Jurkat, Clone E6-1 (cell line): ENCODE measurements at regions not wholly inside any gene's neighbourhood (a gene's known extent, or its start where the extent isn't known, plus 50 kb on each side); places are given as distances from the start of the nearest gene placed in this dataset.

Source experiments
- DNase-seq: peaks from one replicate; pipeline ENCODE4 v3.0.0-alpha.2; 2011; ENCODE audit warnings: low read depth, low spot score
- H3K4me3 ChIP-seq: 2 replicates; pipeline ENCODE4 v1.5.1; 2011; ENCODE audit warnings: mild to moderate bottlenecking, low read length, control low read depth, moderate library complexity

DNA sequence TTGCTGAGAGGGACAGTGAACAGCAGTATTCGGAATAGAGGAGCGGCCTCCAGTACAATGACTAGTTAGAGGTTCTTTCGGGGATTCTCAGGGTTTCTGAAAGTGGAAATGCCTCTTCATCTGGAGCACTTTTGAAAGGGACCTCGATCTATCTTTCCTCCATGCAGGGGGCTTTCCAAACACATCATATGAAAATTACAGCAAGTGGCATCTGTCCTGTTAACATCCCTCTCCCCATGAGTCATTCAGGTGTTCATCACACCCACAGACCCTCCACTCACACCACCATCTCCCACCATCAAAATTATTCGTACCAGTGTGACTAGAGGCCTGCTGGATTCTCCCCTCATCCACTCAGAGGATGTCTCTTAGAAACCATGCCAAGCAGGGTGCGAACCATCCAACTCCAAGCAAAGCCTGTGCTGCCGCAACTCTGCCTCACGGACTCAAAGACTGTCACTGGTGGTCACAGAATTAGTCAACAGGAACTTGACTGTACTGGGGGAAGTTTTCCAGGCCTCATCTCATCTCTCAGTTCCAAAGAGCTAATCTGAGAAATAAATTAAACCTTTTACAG, 211.1 kb downstream of the MRPL39 start:
- H3K4me3 ChIP-seq, result no peak overlapping the region
- no peak for DNase-seq

DNA sequence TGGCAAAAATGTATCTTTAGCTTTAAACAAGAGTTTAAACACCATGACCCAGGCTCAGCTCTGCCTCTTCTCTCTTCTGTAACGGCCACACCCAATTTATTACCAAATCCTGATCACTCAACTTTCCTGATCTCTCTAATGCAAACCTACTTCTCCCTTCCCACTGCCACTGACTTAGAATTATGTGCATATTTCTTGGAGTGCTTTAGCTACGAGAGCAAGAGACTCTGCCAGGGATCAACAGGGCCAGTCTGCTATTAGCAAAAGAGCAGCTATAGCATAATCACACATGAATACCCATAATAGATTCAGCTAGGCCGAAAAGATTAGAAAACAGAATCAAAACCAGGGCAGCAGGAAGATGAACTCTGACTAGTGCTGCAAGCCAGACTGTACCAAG, 215.5 kb downstream of the MRPL39 start:
- DNase-seq, result no peak

DNA sequence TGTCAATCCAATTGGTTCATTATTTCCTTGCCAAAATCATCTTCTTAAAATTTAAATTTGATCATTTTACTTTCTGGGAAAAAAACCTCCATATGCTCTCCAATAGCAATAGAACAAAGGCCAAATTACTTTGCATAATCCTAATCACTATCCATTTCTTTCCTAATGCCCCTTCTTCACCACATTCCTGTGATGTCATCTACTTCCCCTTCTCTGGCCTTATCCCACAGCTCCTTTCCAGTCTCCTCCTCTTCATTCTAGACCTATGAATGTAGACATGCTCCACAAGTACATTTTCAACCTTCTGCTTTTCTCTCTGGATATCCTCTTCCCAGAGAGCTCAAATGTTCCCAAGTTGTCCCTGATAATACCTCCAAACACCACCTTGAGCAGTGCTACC, 216.6 kb downstream of the MRPL39 start:
- DNase-seq, result no peak
- no peak overlapping the region for H3K4me3 ChIP-seq

More for the DNA sequence above, 215.5 kb downstream of the MRPL39 start:
- no peak overlapping the region for H3K4me3 ChIP-seq

DNA sequence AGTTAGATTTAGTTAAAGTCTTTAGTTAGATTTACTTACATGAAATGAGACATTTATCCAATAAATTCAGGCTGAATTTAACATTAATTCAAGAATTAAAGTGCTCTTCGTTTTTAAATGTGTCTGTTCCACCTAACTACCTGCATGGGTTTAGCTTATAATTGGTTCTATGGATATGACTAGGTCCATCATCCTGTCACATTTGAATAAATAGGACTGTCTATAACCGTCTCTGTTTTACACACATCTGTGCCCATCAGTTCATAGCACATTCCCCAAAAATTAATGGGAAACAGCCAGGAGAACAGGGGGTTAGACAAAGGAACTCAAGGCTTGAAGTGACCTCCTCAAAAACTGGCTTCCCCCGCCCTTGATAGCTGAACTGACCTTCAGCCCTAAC, 219.6 kb downstream of the MRPL39 start:
- no peak overlapping the region for H3K4me3 ChIP-seq
- DNase-seq, result no peak

DNA sequence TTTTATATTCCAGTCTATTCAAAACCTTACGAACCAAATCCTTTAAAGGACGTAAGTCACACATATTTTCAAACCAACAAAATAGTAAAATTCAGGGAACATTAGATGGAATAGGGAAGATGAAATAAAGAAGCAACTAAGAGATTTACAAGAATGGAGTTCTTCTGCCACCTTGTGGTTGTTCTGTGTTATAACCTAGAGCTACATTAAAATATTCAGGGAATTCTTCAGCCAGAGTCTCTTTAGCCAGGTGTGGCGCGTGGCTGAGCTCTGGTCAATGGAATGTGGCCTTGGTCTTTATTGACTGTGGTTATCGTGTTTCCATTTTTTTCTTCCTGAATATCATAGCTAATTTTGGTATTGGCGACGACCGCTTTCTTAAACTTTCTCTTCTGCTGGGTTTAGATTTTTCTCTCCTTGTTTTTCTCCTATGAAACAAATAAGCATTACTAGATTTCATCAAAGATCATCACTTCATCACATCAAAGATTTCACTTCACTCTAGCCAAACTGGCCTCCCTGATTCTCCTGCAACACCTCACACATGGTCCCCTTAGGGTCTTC, 221.3 kb downstream of the MRPL39 start:
- DNase-seq, result peak; percentile 45
- no peak overlapping the region for H3K4me3 ChIP-seq

GRCh38 chr21:25385341-25385740, 221.9 kb downstream of the MRPL39 start:
- no peak for DNase-seq

DNA sequence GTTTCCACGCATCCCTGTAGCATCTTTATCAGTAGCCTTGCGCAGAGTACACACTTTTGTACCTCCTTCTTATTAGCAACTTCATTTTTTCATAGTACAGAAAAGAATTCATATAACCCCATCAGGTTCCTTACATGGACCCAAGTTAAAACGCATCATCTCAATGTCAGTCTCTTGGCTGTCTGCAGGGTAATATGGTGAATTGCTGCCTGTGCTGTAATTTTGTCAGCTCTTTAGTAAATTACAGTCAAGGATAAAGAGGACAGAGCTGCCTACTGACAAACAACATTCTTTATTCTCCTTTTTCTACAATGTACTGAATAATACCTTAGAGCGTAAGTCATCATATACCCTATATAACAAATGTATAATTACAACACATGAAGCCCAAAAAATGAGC, 222.5 kb downstream of the MRPL39 start:
- DNase-seq, result no peak
- no peak overlapping the region for H3K4me3 ChIP-seq

More at GRCh38 chr21:25385341-25385740, 221.9 kb downstream of the MRPL39 start:
- H3K4me3 ChIP-seq, result no peak overlapping the region

DNA sequence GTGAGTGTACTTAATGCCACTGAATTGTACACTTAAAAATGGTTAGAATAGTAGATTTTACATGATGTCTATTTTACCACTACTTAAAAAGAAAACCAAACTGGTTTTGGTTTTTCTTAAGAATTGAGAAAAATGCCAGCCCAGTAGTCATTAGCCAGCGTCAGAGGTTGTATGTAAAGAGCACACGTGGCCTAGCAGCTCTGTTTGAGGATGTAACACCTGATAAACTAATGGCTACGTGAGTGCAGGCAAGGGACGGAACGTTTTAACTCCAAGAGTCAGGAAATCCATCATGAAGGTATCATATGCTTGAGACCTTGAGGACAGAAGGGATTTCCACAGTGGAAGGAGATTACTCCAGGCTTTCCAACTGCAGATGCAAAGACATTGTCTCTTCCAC, 223.7 kb downstream of the MRPL39 start:
- DNase-seq, result no peak
- H3K4me3 ChIP-seq, result no peak overlapping the region

GRCh38 chr21:25381936-25382452, 225.3 kb downstream of the MRPL39 start:
- no peak overlapping the region for H3K4me3 ChIP-seq
- no peak for DNase-seq

DNA sequence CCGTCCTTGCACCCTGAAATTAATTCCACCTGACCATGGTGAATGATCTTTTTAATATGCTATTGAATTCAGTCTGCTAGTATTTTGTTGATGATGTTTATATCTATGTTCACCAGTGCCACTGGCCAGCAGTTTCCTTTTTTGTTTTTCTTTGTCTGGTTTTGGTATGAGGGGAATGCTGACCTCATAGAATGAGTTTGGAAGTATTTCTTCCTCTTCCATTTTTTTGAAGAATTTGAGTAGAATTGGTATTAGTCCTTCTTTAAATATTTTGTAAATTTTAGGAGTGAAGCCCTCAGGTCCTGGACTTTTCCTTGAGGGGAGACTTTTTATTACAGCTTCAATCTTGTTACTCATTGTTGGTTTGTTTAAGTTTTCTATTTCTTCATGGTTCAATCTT, 231.6 kb downstream of the MRPL39 start:
- H3K4me3 ChIP-seq, result no peak overlapping the region
- DNase-seq, result no peak

DNA sequence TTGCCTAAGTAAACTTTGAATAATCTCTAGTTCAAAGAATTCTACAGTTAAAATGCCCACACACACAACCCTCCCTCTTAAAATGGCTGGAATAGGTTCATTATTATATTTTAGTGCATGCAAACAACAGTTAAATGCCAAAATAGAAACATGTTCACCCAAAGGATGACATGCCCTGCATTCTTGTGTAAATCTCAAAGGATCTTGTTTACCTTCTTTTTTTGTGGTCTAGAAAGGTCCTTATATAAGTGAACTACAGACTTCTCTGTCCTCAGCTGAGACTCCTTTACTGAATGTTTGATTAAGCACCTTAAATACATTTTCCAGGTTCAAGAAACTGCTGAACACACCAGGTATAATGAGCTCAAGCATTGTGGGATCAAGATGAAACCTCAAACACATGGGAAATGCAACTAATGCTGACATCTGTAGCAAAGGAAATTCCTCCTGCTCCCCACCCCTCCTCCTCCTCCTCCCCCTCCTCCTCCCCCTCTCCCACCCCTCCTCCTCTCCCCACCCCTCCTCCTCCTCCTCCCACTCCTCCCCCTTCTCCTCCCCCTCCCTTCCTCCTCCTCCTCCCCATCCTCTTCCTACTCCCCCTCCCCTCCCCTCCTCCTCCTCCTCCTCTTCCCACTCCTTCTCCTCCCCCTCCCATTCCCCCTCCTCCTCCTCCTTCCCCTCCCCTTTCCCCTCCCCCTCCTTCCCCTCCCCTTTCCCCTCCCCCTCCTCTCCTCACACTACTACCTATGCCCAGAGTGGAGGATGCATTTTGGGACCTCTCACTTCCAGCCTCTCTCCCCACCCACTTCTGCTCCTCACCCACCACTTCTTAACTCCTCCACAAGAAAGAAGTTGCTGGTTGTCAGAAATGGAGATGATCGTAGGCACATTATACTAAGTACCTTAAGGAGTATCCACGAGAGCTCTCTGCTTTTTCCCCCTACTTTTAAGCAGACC, 233.9 kb downstream of the MRPL39 start:
- H3K4me3 ChIP-seq, result no peak overlapping the region
- DNase-seq, result no peak

GRCh38 chr21:25371841-25372425, 235.3 kb downstream of the MRPL39 start:
- no peak overlapping the region for H3K4me3 ChIP-seq
- DNase-seq, result no peak

DNA sequence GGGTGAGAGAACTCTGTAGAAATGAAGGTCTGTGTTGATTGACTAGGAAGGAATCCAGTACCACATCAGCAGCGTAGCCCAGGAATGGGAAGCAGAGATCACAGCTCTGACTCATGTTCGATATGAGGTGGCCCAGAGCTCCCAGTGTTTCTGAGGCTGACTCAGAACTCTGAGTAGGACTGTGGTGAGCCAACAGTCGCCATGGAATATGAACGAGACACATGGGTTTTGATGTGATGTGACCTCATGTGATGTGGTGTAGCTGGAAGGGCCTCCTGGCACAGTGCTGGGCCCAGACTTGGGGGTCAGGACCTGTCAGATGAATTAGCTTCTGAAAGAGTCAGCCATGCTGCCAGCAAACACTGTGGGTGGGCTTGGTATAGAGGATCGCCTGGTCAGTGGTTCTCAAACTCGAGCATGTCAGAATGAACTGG, 237.0 kb downstream of the MRPL39 start:
- no peak overlapping the region for H3K4me3 ChIP-seq
- DNase-seq, result no peak

- no peak for DNase-seq
- no peak overlapping the region for H3K4me3 ChIP-seq
Observed at GRCh38 chr21:25369524-25370300, 237.6 kb downstream of the MRPL39 start.

GRCh38 chr21:25368531-25368930, 238.8 kb downstream of the MRPL39 start:
- no peak overlapping the region for H3K4me3 ChIP-seq

GRCh38 chr21:25366116-25366515, 241.2 kb downstream of the MRPL39 start:
- DNase-seq, result no peak
- H3K4me3 ChIP-seq, result no peak overlapping the region

More at GRCh38 chr21:25368531-25368930, 238.8 kb downstream of the MRPL39 start:
- DNase-seq, result no peak

DNA sequence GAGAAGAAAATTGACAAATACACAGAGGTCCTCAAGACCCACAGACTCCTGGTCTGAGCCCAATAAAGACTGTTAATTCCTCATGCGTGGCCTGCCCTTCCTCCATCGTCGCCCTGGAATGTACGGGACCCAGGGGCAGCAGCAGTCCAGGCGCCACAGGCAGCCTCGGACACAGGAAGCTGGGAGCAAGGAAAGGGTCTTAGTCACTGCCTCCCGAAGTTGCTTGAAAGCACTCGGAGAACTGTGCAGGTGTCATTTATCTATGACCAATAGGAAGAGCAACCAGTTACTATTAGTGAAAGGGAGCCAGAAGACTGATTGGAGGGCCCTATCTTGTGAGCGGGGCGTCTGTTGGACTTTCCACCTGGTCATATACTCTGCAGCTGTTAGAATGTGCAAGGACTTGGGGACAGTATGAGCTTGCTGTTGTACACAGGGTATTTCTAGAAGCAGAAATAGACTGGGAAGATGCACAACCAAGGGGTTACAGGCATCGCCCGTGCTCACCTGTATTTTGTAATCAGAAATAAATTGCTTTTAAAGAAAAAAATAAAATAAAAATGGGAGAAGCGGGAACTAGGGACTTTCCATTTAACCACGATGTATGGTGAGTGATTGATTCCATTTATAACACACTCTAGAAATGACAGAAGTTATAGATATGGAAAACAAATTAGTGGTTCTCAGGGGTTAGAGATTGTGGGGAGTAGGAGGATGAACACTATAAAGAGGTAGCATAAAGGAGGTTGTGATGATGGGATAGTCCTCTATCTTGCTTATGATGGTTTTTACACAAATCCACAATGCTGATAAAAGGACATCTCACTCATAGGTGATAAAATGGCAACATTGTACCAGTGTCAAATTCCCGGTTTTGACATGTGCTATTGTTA, 244.7 kb downstream of the MRPL39 start:
- H3K4me3 ChIP-seq, result no peak overlapping the region
- no peak for DNase-seq

DNA sequence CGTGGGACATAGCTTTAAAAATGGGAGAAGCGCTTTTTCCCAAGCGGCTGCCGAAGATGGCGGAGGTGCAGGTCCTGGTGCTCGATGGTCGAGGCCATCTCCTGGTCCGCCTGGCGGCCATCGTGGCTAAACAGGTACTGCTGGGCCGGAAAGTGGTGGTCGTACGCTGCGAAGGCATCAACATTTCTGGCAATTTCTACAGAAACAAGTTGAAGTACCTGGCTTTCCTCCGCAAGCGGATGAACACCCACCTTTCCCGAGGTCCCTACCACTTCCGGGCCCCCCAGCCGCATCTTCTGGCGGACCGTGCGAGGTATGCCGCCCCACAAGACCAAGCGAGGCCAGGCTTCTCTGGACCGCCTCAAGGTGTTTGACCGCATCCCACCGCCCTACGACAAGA, 245.5 kb downstream of the MRPL39 start:
- H3K4me3 ChIP-seq, result no peak overlapping the region
- no peak for DNase-seq
